A673 (cell line): ENCODE measurements at regions not wholly inside any gene's neighbourhood (a gene's known extent, or its start where the extent isn't known, plus 50 kb on each side); places are given as distances from the start of the nearest gene placed in this dataset.

Experiments used
- CTCF ChIP-seq: fragments of 300-800, 200-600 bp; sonication (generic); conservative IDR thresholded peaks from 2 replicates; pipeline ENCODE4 v1.5.1; 2017; ENCODE audit warnings: low read depth, mild to moderate bottlenecking, antibody characterized with exemption, low read length, moderate library complexity, mixed read lengths
- EZH2 ChIP-seq: fragments of 200-600 bp; sonication (generic); IDR thresholded peaks from 2 replicates; pipeline ENCODE4 v1.6.1; 2017; ENCODE audit warnings: borderline replicate concordance, low read depth, mild to moderate bottlenecking, mixed read lengths, antibody characterized with exemption, low read length; ENCODE audit not compliant: poor library complexity, severe bottlenecking

GRCh38 chr7:92972441-92972840, 136.1 kb upstream of the CDK6 start:
- TF ChIP-seq CTCF (no peak), EZH2 (no peak)
